B cell (primary cell): ENCODE measurements at regions not wholly inside any gene's neighbourhood (a gene's known extent, or its start where the extent isn't known, plus 50 kb on each side); places are given as distances from the start of the nearest gene placed in this dataset.

Experiments
- ATAC-seq: fragments of 200-7000 bp; cut with Tn5 transposase; one replicate; pipeline ENCODE4 v1.10.0; 2021; ENCODE audit warnings: low read depth, mild to moderate bottlenecking, moderate number of reproducible peaks, moderate library complexity
- CTCF ChIA-PET: fragments of 350-600 bp; sonication (Branson Sonifier 250); formaldehyde crosslinking; loops from one replicate; lab custom pipeline; 2021; ENCODE audit warnings: antibody characterized with exemption, inconsistent platforms; lab: Charles Lee
- POLR2A ChIA-PET: fragments of 350-600 bp; sonication (Branson Sonifier 250); formaldehyde crosslinking; loops from one replicate; lab custom pipeline; 2021; ENCODE audit warnings: antibody characterized with exemption; lab: Charles Lee
- DNase-seq: peaks from one replicate; pipeline ENCODE4 v3.0.0; 2013
- H2AFZ ChIP-seq: 2 replicates; pipeline ENCODE4 v1.6.1; 2012; ENCODE audit warnings: mild to moderate bottlenecking, low read depth, low read length; ENCODE audit not compliant: insufficient read depth, poor library complexity, severe bottlenecking
- H3K27ac ChIP-seq, 2 donors: 1 replicate in 1 of 2; 2 replicates in 1 of 2; pipeline ENCODE4 v1.5.1; 2012 to 2013; ENCODE audit warnings: low read length in 2 of 2, mild to moderate bottlenecking in 2 of 2, moderate library complexity in 1 of 2
- H3K27me3 ChIP-seq, 4 experiments: fragments of 200-600 bp in 1 of 4; sonication (generic) in 1 of 4; replicated peaks in 1 of 4; 1 replicate in 2 of 4; 2 replicates in 2 of 4; pipeline versions ENCODE4 v1.6.1 to v1.7.0; 2013 to 2016; ENCODE audit warnings: low read length in 3 of 4, mild to moderate bottlenecking in 2 of 4, mixed read lengths in 1 of 4, moderate library complexity in 1 of 4; ENCODE audit not compliant: insufficient read depth in 4 of 4, control insufficient read depth in 3 of 4; ENCODE audit errors: control extremely low read depth in 1 of 4
- H3K36me3 ChIP-seq, 2 experiments: replicated peaks in 1 of 2; 1 replicate in 1 of 2; 2 replicates in 1 of 2; pipeline versions ENCODE4 v1.6.1 to v1.7.1; 2013; ENCODE audit warnings: low read length in 1 of 2; ENCODE audit not compliant: insufficient read depth in 2 of 2, control insufficient read depth in 1 of 2; ENCODE audit errors: control extremely low read depth in 1 of 2, extremely low read depth in 1 of 2
- H3K4me1 ChIP-seq, 2 donors: fragments of 200-600 bp in 1 of 2; sonication (generic) in 1 of 2; 1 replicate in 1 of 2; 2 replicates in 1 of 2; pipeline versions ENCODE4 v1.5.1 to v1.6.1; 2013 to 2017; ENCODE audit warnings: low read length in 2 of 2; ENCODE audit not compliant: control insufficient read depth in 2 of 2, insufficient read depth in 2 of 2
- H3K4me2 ChIP-seq: replicated peaks from 2 replicates; pipeline ENCODE3; 2012; ENCODE audit warnings: mild to moderate bottlenecking, low read depth, low read length; ENCODE audit not compliant: poor library complexity, severe bottlenecking
- H3K4me3 ChIP-seq, 5 experiments: fragments of 200-600 bp in 1 of 5; sonication (generic) in 1 of 5; 1 replicate in 3 of 5; 2 replicates in 2 of 5; pipeline versions ENCODE4 v1.5.1 to v1.7.0; 2011 to 2016; ENCODE audit warnings: low read length in 4 of 5, mild to moderate bottlenecking in 4 of 5, low read depth in 2 of 5, control low read depth in 1 of 5, moderate library complexity in 1 of 5; ENCODE audit not compliant: insufficient read depth in 1 of 5; ENCODE audit errors: control extremely low read depth in 1 of 5, extremely low read depth in 1 of 5
- H3K79me2 ChIP-seq: fragments of 200-600 bp; sonication (generic); one replicate; pipeline ENCODE4 v1.6.0; 2016; ENCODE audit warnings: low read length; ENCODE audit not compliant: control insufficient read depth, insufficient read depth
- H3K9ac ChIP-seq: fragments of 200-600 bp; sonication (generic); 2 replicates; pipeline ENCODE4 v1.6.1; 2017; ENCODE audit warnings: mild to moderate bottlenecking, low read length, moderate library complexity
- H3K9me3 ChIP-seq, 3 donors: one replicate each; pipeline versions ENCODE4 v1.6.1 to v1.7.1; 2013; ENCODE audit warnings: low read length in 2 of 3; ENCODE audit not compliant: control insufficient read depth in 2 of 3, insufficient read depth in 1 of 3; ENCODE audit errors: control extremely low read depth in 1 of 3
- H4K20me1 ChIP-seq: 2 replicates; pipeline ENCODE4 v1.6.0; 2012; ENCODE audit warnings: mild to moderate bottlenecking, low read length; ENCODE audit not compliant: insufficient read depth, control insufficient read depth, poor library complexity, severe bottlenecking
- H3K27ac Mint-ChIP-seq: one replicate; pipeline ENCODE4 v1.8.0; 2021; ENCODE audit warnings: mixed read lengths
- H3K27me3 Mint-ChIP-seq: one replicate; pipeline ENCODE4 v1.8.0; 2021; ENCODE audit warnings: mixed read lengths
- H3K4me1 Mint-ChIP-seq: one replicate; pipeline ENCODE4 v1.8.0; 2021; ENCODE audit warnings: mixed read lengths
- H3K4me3 Mint-ChIP-seq: one replicate; pipeline ENCODE4 v1.8.0; 2021; ENCODE audit warnings: mixed read lengths
- H3K9me3 Mint-ChIP-seq: one replicate; pipeline ENCODE4 v1.8.0; 2022; ENCODE audit warnings: mixed read lengths; ENCODE audit not compliant: insufficient read depth
- CTCF ChIP-seq: fragments of 200-600 bp; IDR thresholded peaks from one replicate; pipeline ENCODE4 v1.8.0; 2022; ENCODE audit warnings: antibody characterized with exemption, mild to moderate bottlenecking
- EZH2 ChIP-seq: IDR thresholded peaks from 2 replicates; pipeline ENCODE4 v1.6.1; 2012; ENCODE audit warnings: borderline replicate concordance, low read depth, mild to moderate bottlenecking, moderate library complexity, low read length; ENCODE audit not compliant: insufficient read depth, poor library complexity, severe bottlenecking
- WGBS: methylation state at CpG from one replicate; pipeline ENCODE4 v1.1.5; 2013; ENCODE audit warnings: missing lambda C conversion rate; ENCODE audit not compliant: insufficient coverage; 5-methylcytosine and 5-hydroxymethylcytosine counted together
- intact Hi-C: fragments of 100-400 bp; cut with micrococcal nuclease; formaldehyde crosslinking; loops from one replicate; pipeline ENCODE4 v1.10.0; 2022

DNA sequence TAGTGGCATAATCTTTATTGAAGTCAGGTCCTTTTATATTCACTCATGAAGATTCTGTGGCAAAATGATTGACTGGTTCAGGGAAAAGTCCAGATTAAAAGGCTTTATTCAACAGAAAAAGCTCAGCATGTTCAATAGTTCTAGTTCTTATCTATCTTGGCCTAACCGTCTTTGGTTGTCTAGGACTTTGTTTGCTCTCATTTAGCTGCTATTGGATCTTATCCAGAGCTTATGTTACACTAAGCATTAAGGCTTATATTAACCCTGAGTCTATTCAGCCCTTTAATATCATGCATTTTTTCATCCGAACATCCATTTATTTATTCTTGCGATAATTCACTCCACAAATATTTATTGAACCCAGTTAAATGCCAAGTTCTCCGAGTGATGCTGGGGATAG, 601.0 kb upstream of the SGO1 start:
- POLR2A ChIA-PET = no interaction called here
- no peak for ATAC-seq

GRCh38 chr3:20776692-20777091, 590.7 kb upstream of the SGO1 start:
- ChIA-PET CTCF (no interaction called here), POLR2A (no interaction called here)
- no CpG with 5 or more reads among the region's 1 CpG for WGBS
- Histone ChIP-seq H3K9me3 (peaks cover 0 to 12% (median 5%) of the 10 kb centered on the region in 3 donors), H3K4me2 (no peak overlapping the region), H3K36me3 (no peaks in the 10 kb centered on the region), H3K4me3 (no peak overlapping the region), H3K9ac (no peak overlapping the region), H3K79me2 (no peaks in the 10 kb centered on the region), H4K20me1 (no peaks in the 10 kb centered on the region), H3K27ac (no peak overlapping the region), H3K4me1 (no peaks in the 10 kb centered on the region), H2AFZ (no peak overlapping the region), H3K27me3 (no peaks in the 10 kb centered on the region)
- ATAC-seq (no peak), DNase-seq (no peak)
- Mint-ChIP-seq H3K9me3 (peaks cover 4% of the 10 kb centered on the region), H3K27me3 (no peaks in the 10 kb centered on the region), H3K27ac (no peak overlapping the region), H3K4me3 (no peak overlapping the region), H3K4me1 (no peaks in the 10 kb centered on the region)
- TF ChIP-seq CTCF = no peak
- TF ChIP-seq EZH2 = no peak
- intact Hi-C loops = no loop called here

More for the DNA sequence above, 601.0 kb upstream of the SGO1 start:
- Mint-ChIP-seq H3K27ac (no peak overlapping the region), H3K4me1 (no peaks in the 10 kb centered on the region), H3K27me3 (no peaks in the 10 kb centered on the region), H3K4me3 (no peak overlapping the region), H3K9me3 (peaks cover 13% of the 10 kb centered on the region)
- DNase-seq = no peak
- CTCF ChIA-PET = no interaction called here
- Histone ChIP-seq H3K79me2 (no peaks in the 10 kb centered on the region), H3K27ac (no peak overlapping the region), H4K20me1 (no peaks in the 10 kb centered on the region), H3K36me3 (no peaks in the 10 kb centered on the region), H3K27me3 (no peaks in the 10 kb centered on the region), H3K4me2 (no peak overlapping the region), H3K9me3 (peaks cover 1 to 9% (median 3%) of the 10 kb centered on the region in 3 donors), H3K4me3 (no peak overlapping the region), H2AFZ (no peak overlapping the region), H3K4me1 (no peaks in the 10 kb centered on the region), H3K9ac (no peak overlapping the region)
- WGBS = no CpG with 5 or more reads among the region's 4 CpGs
- TF ChIP-seq EZH2 = no peak
- no peak for TF ChIP-seq CTCF
- intact Hi-C loops = no loop called here
